NCI-H226 (cell line): ENCODE measurements at regions not wholly inside any gene's neighbourhood (a gene's known extent, or its start where the extent isn't known, plus 50 kb on each side); places are given as distances from the start of the nearest gene placed in this dataset.
"Not testable (repeated sequence)": the region's sequence is repeated elsewhere in the genome, so short reads cannot be mapped to it uniquely, and the experiment has no call there.

Source experiments
- DNase-seq: peaks from one replicate; pipeline ENCODE4 v3.0.0-alpha.2; 2015

DNA sequence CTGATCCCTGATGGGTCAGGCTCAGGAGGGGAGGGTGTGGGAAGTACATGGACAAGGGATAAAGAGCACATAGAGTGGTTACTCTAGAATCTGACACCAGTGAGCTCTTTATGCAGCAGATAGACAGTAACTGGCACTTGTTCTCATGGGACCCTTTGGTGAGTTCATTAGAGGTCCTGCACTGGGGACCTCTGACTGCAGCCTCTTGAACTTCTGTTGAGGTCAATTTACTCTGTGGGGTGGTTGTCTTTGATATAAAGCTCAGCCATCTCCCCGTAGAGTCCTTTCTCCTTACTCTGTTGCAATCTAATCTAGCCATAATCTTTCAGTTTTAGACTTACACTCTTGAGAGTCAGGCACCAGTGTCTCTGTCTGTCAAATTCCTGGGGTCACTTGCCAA, 222.4 kb downstream of the GPAT3 start:
- no peak for DNase-seq

DNA sequence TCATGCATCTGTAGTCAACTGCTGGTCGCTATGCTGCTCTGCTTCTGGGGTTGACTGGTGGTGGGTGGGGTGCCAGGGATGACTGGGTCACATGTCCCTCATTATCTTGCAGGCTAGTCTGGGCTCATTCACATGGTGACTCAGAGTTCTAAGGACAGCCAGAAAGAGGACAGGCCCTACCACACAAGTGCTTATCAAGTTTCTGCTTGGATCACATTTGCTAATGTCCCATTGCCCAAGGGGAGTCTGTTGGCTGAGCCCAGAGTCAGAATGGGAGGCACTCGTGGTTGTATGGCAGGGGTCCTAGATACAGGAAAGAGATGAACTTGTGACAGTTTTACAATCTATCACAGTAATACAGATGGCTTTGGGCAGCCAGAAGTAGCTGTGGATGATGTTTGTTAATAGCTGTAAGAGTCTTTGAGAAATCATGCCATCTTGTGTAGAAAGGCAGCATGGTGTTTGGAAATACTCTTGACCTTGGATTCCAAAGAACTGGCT, 221.3 kb downstream of the GPAT3 start:
- DNase-seq, result no peak

DNA sequence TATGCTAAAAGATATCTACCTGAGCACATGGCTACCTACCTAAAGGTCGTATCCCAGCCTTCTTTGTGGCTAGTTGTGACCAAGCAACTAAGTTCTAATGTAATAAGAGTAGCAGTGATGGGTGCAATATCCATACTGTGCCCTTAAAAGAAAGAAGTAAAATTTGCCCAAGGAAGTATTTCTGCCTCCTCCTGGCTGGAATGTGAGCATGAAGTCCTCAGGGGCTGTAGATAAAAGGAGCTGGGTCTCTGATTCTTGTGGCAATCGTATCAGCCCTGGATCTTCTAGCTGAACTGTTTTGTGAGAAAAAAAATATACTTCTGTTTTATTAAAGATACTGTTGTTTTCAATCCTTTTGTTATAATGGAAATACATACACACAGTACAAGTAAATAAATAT, 217.4 kb downstream of the GPAT3 start:
- no peak for DNase-seq

DNA sequence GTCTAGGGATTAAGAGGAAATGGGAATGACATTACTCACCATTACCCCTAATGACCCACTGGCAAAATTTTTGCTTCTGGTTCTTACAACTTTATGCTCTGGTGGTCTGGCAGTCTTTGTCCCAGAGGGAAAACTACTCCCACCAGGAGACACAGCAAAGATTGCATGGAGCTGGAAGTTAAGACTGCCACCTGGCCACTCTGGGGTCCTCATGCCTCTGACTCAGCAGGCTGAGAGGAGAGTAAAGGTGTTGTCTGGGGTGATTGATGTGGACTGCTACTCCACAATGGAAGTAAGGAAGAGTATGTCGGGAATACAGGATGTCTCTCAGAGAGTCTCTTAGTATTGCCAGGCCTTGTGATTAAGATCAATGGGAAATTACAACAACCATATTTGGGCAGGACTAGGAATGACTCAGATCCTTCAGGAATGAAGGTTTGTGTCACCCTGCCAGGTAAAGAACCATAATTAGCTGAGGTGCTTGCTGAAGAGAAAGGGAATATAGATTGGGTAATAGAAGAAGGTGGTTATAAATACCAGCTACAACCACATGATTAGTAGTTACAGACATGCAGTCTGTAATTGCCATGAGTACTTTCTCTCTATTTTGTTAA, 215.5 kb downstream of the GPAT3 start:
- DNase-seq, result no peak

DNA sequence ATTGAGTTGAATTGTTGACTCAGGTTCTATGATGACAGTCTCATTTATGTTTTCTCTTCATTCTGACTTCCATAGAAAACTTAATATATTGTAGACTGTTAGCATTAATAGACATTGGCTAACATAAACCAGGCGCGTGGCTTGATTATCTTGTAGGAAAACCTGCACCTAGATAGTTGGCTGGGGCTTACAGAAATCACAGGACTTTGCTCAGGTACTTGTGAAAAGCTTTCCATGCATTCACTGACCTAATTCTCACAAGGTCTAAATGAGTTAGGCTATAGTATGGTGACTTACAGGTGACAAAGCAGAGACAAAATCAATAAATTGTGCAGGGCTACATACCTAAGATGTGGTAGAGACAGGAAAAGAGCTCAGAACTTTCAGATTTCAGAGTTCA, 212.8 kb downstream of the GPAT3 start:
- no peak for DNase-seq

DNA sequence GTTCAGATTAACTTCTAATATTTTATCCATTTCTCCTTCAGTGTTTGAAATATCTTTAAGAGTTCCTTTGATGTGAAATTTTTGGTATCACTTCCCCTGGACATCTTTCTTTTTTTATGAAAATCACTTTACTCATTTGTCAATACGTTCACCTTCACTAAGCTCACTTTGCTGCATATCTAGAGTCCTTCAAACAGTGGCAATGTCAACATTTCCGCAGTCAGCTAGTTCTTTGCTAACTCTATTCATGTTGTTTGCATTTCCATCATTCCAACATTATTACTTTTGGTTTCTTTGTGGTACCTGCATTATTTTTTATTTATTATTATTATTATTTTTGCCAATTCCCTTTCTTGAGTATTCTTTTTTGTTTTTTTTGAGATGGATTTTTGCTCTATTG, 203.0 kb downstream of the GPAT3 start:
- DNase-seq, result no peak

DNA sequence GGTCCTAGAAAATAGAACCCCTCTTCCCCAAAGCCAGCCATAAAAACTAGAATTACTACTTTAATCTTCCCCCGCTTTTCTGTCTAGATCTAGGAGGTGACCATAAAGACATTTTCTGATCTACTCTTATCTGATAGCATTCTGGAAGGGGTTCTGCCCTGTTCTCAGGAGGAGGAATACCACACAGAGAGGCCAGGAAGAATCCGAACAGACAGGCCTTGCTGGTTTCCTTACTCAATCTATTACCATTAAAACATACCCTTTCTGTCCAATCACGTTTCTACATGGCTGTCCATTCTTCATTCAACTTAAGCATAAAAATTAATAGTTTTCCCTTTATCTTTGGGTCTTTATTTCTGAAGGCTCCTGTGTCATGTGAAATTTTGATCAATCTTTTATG, 198.7 kb downstream of the GPAT3 start:
- DNase-seq, result no peak

DNA sequence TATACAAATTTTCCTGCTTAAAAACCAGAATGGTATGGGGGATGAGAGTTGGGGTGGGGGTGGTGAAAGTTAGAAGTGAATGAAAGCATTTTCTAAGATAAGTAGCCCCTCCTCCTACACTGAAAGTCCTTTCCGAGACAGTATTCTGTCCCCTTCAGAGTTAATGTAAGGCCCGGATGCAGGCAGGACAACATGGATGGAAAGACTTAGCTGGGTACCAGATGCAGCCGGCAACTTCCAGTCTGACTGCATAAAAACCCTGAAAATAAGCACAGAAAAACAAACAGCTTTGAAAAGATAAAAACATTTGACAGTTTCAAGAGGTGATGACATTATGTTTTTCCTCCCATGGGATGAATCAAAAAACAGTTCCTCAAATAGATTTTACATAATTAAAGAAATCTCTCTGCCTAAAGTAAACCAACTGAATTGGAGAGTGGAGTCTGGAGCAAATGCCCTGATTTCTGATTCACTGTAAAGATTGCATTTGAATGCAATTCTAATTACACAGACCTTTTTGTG, 196.3 kb downstream of the GPAT3 start:
- DNase-seq, result no peak

DNA sequence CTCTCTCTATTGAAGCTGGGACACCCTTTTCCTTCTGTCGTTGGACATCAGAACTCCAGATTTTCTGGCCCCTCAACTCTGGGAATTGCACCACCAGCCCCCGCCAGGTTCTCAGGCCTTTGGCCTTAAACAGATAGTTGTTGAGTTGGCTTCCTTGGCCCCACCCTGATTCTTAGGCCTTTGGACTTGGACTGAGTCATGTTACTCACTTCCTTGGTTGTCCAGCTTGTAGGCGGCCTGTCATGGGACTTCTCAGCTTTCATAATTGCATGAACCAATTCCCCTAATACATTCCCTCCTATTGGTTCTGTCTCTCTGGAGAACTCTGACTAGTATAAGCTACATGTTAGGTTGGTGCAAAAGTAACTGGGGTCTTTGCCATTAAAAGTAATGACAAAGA, 195.7 kb downstream of the GPAT3 start:
- DNase-seq, result peak; percentile 7

DNA sequence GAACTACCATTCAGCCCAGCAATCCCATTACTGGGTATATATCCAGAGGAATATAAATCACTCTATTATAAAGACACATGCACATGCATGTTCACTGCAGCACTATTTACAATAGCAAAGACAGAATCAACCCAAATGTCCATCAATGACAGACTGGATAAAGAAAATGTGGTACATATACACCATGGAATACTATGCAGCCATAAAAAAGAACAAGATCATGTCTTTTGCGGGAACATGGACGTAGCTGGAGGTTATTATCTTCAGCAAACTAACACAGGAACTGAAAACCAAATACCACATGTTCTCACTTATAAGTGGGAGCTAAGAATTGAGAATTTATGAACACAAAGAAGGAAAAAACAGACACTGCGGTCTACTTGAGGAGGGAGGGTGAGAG, 195.1 kb downstream of the GPAT3 start:
- DNase-seq, result not testable (repeated sequence)

DNA sequence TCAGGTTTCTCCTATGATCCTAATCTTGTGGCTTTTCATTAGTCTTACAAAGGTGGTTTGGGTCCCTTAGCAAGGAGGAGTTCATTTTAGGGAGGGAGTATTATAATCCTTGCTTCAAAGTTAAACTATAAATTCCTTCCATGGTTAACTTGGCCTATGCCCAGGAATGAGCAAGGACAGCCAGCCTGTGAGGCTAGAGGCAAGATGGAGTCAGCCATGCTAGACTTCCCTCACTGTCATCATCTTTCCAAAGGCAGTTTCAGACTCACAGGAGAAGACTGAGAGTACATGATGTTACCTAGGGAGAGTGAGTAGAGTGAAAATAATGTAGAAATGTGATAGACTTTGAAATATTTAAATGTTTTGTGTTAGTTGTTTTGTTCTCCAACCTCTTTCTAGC, 192.3 kb downstream of the GPAT3 start:
- DNase-seq, result no peak

DNA sequence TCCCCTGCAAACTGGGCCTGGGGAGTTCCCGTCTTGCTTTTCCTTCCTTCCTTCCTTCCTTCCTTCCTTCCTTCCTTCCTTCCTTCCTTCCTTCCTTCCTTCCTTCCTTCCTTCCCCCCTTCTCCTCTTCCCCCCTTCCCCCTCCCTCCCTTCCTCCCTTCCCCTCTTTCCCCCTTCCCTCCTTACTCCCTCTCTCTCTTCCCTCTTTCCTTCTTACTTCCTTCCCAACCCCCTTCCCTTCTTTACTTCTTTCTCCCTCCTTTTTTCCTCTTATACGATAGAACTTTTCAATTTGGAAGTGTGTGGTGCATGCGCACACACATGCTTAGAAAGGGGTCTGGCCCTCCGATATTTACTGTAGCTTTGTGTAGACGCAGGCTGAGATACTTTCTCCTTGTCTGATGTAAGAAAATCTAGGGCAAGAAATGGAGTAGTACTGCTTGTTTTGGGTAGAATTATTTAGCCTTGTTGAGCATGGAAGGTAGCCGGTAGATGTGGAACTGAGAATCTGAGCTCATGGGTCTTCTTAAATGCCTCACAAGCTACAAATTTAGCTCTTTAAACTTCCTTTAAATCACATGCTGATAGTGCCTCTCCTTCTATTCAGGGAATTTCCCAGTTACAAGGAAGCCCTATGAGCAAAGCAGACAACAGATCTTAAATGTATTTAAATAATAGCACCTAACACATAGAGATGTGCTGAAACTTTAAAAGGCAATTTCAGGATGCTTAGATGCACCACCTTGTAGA, 189.6 kb downstream of the GPAT3 start:
- no peak for DNase-seq

DNA sequence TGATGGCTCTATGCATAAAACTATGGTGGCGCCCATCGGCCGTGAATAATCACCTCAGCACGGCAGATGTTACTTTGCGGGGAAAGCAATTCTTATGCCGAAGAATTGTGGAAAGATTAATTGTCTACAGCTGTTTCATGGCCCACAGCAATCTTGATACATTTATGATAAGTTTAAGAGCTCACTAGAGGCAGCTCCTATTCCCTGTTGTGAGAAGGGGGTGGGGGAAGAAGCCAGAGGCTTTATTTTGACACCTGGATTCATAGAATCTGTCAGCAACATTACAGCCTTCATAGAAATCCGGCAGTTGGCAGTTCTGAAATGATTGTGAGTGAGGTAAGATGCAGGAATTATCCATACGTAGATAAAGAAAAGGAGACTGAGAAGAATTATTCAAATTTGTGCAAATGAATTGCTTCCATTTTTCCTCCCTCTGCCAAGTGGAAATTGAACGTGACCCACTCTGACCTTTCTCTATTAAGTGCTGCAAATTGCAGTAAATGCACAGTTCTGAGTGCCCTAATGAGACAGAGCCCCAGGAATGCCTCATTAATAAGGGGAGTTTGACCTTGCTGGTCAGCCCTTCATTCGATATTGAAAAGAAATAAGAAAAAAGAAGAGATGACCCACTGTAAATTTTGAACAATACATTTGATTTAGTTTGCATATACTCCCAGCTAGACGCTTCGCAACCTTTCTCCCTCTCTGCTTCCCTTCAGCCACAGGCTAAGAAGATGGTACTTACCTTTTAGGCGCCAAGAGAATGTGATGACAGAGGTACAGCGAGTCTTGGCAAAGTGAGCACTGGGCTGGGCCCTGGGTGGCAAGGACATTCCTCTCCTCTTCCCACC, 188.8 kb downstream of the GPAT3 start:
- DNase-seq, result no peak

DNA sequence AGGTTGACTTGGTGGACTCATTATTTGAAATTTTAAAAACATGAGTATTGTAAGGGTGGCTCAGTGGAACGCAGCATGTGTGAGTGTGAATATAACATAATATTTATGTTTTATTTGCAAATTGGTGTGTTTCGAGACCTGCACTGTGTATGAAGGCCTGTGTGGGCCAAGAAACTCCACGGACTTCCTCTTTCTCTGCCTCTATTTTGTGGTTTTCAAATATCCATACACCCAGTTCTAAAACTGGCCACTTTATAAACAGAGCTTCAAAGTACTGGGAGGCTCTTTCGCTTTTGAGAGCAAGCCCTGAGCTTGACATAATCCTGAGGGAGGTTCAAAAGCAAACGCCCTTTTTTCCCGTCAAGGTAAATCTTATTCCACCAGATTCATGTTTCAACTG, 187.7 kb downstream of the GPAT3 start:
- no peak for DNase-seq

DNA sequence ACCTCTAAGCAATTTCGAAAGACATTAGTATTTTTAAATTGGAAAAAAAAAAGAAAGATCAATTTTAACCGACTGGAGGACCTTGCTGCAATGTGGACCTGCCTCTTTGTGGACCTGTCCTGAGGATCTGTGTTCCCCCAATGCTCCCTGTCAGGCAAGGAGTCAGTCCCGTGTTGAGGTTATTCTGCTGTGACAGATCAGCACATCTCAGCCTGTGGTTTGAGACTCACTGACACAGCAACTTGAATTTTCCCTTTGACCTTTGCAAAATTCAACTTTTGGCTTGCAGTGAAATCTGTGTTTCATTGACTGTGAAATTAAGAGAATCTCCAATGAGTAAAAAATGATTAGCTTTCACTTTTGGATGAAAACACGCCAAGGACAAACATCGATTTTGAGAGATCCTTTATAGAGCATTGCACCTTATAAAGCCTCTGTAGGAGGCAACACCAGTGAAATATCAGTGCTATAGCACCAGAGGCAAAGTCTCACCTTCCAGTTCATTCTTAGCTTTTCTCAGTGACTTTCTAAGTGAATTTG, 186.9 kb downstream of the GPAT3 start:
- no peak for DNase-seq

DNA sequence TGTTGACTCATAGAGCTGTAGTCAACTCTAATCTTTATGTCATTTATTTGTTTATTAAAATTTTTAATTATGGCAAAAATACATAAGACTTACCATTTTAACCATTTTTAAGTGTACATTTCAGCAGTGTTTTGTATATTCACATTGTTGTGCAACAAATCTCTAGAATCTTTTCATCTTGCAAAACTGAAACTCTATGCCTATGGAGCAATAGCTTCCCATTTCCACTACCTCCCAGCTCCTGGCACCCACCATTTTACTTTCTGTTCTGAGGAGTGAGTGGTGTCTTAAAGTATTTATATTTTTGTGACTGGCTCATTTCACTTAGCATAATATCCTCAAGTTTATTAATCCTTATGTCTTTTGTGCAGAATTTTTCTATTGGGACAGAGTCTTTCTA, 181.0 kb downstream of the GPAT3 start:
- no peak for DNase-seq

DNA sequence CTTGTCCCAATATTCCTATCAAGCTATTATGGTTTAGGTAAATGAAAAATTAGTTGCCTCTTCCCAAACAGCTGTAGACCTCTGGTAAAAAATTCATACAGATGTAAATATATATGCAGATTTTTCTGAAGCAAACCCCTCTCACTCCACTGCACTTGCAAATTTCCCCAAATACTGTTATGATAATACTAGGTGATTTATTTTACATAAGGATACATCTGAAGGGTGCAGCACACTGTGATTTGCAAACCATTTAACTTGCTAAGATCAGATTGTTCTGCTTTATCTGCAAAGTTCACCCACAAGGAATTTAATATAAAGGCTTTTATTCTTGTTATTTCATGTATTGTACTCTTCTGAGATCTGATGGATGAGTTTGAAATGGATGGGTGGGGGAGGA, 177.0 kb downstream of the GPAT3 start:
- no peak for DNase-seq

DNA sequence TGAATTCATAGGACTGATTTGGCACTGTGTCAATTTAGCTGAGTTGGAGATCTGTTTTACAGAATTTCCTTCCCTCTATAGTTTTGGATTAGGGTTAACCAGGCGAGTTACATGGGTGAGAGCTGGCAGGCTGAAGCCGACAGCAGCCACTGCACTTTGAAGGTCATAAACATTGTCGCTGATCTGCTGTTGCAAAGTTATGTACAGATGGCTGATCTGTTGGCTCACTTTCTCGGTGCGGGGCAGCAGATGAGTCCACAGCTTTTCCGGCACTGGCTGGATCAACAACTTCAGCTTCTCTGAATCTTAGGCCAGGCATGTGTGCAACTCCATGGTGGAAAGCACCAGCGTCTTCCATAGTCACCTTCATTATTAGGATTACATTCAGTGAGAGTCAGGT, 173.7 kb downstream of the GPAT3 start:
- DNase-seq, result no peak

DNA sequence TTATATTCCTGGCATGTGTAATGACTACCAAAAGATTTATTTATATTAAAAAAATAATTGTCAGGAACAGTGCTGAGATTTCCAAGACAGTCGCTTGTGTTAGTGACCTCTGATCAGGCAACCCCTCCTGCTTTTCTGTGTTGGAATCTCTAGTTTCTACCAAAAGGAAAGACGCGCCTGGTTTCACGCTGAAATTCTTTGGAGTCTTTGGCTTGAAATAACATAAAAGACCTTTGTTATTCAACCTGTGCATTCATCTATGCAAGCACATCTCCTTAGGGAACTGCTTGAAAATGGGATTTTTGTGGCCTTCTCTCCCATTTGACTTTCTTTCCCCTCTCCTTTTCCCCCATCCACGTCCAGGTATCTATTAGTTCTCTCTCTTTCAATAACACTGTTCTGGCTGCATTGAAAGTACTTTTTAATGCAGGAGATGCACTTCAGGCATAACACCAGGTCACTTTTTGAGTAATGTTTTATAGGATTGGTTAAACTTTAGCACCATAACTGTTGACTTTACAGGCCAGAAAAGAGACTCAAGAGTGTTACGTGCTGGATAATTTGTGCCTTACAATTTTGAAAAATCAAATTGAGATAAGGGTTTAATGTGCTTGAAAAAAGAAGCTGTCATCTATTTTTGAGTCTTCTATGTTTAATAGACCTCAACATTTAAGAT, 172.7 kb downstream of the GPAT3 start:
- no peak for DNase-seq

DNA sequence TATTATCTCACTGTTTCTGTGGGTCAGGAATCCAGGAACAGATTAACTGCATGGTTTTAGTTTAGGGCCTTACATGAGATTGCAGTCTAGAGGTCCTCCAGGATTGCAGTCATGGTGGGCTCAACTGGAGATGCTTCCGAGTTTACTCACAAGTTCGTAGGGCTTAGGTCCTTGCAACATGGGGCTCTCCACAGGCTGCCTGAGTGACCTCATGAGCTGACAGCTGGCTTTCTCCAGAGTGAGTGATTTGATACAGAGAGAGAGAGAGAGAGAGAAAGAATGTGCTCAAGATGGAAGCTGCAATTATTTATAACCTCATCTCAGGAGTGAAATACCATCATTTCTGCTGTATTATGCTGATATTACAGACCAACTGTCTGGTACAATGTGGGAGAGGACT, 168.9 kb downstream of the GPAT3 start:
- DNase-seq, result no peak

DNA sequence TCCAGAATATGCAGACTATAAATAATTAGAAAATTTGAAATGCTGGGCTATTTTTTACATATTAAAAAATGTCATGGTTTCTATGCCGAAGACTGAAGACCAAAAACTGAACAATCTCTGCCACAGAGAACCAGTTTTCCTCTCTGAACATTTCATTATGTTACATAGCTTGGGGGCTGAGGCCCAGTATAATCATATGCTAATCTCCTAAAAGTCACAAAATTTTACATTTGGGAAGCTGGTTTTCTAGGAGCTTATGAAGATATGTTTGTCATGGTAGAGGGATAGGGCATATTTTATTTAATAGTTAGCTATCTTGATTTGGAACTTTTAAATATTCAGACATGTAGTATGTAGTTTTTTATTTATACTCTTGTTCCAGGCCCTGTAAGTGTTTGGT, 167.8 kb downstream of the GPAT3 start:
- DNase-seq, result no peak

DNA sequence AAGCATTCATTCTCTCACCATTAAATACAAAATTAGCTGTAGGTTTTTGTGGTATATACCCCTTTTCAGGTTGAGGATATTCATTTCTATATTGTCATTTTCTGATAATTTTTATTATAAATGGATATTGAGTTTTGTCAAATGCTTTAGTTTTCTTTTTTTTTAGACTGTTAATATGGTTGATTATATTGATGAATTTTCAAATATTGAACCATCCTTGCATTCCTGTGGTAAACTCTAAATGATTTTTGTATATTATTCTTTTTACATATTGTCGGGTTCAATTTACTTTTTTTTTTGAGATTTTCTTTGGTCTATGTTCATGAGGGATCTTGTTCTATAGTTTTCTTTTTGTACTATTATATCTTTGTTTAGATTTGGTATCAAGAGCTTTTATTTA, 165.1 kb downstream of the GPAT3 start:
- DNase-seq, result no peak

DNA sequence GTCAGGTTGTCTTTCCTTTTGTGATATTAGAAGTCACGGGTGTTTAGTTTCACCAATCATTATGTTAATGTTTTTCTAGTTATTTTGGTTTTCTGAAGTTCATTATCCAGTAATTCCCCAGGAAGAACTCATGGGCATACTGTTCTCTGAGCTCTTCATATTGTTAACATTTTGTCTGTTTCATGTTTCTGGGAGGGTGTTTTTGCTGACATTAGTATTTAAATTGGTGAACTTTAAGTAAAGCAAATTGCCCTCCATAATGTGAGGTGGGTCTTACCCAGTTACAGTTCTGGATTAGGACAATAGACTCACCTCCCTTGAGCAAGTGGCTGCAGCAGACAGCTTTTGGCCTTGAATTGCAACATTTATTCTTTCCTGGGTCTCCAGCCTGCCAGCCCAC, 163.4 kb downstream of the GPAT3 start:
- DNase-seq, result no peak
